H9 (cell line): ENCODE measurements at regions not wholly inside any gene's neighbourhood (a gene's known extent, or its start where the extent isn't known, plus 50 kb on each side); places are given as distances from the start of the nearest gene placed in this dataset.

Experiments used
- DNase-seq: peaks from one replicate; pipeline ENCODE4 v3.0.0-alpha.2; 2017
- H2AFZ ChIP-seq: one replicate; pipeline ENCODE4 v1.6.1; 2013; ENCODE audit warnings: mild to moderate bottlenecking, low read length, control low read depth, moderate library complexity
- H2AK5ac ChIP-seq: 2 replicates; pipeline ENCODE4 v1.6.1; 2013; ENCODE audit warnings: low read length, control low read depth, mixed read lengths; ENCODE audit not compliant: insufficient read length
- H2BK120ac ChIP-seq: one replicate; pipeline ENCODE4 v1.6.1; 2013; ENCODE audit warnings: low read depth, mild to moderate bottlenecking, low read length, control low read depth, inconsistent platforms; ENCODE audit not compliant: poor library complexity, severe bottlenecking
- H2BK12ac ChIP-seq: 2 replicates; pipeline ENCODE4 v1.6.1; 2013; ENCODE audit warnings: low read length, control low read depth, mixed read lengths, low read depth; ENCODE audit not compliant: insufficient read length
- H2BK15ac ChIP-seq: 2 replicates; pipeline ENCODE4 v1.6.1; 2013; ENCODE audit warnings: low read depth, low read length, control low read depth
- H2BK20ac ChIP-seq: one replicate; pipeline ENCODE4 v1.6.1; 2013; ENCODE audit warnings: low read depth, mild to moderate bottlenecking, low read length, control low read depth, inconsistent platforms; ENCODE audit not compliant: poor library complexity, severe bottlenecking
- H2BK5ac ChIP-seq: 2 replicates; pipeline ENCODE4 v1.6.1; 2013; ENCODE audit warnings: low read length, control low read depth, mixed read lengths; ENCODE audit not compliant: insufficient read length
- H3K14ac ChIP-seq: 2 replicates; pipeline ENCODE4 v1.6.1; 2013; ENCODE audit warnings: low read length, control low read depth; ENCODE audit not compliant: insufficient read depth
- H3K18ac ChIP-seq: 2 replicates; pipeline ENCODE4 v1.6.1; 2013; ENCODE audit warnings: low read depth, mild to moderate bottlenecking, mixed read lengths, low read length, control low read depth; ENCODE audit not compliant: insufficient read length
- H3K23ac ChIP-seq: 2 replicates; pipeline ENCODE4 v1.6.1; 2013; ENCODE audit warnings: low read length, control low read depth, mixed read lengths, low read depth; ENCODE audit not compliant: insufficient read length
- H3K23me2 ChIP-seq: 2 replicates; pipeline ENCODE4 v1.6.1; 2013; ENCODE audit warnings: low read depth, mild to moderate bottlenecking, mixed read lengths, low read length, control low read depth; ENCODE audit not compliant: insufficient read length, poor library complexity, severe bottlenecking
- H3K27ac ChIP-seq: 2 replicates; pipeline ENCODE4 v1.5.1; 2013; ENCODE audit warnings: low read length, control low read depth, mixed read lengths, low read depth; ENCODE audit not compliant: insufficient read length
- H3K27me3 ChIP-seq: 2 replicates; pipeline ENCODE4 v1.6.1; 2013; ENCODE audit warnings: low read length, control low read depth, inconsistent platforms; ENCODE audit not compliant: insufficient read depth
- H3K4ac ChIP-seq: 2 replicates; pipeline ENCODE4 v1.6.1; 2013; ENCODE audit warnings: low read depth, mild to moderate bottlenecking, control low read depth, inconsistent platforms, low read length, moderate library complexity
- H3K4me1 ChIP-seq: 2 replicates; pipeline ENCODE4 v1.6.1; 2013; ENCODE audit warnings: low read length, control low read depth, inconsistent platforms; ENCODE audit not compliant: insufficient read depth
- H3K4me2 ChIP-seq: 2 replicates; pipeline ENCODE4 v1.6.1; 2013; ENCODE audit warnings: low read length, control low read depth, mixed read lengths; ENCODE audit not compliant: insufficient read length, insufficient read depth
- H3K56ac ChIP-seq: 2 replicates; pipeline ENCODE4 v1.6.1; 2013; ENCODE audit warnings: low read depth, mild to moderate bottlenecking, mixed read lengths, low read length, control low read depth; ENCODE audit not compliant: insufficient read length
- H3K79me1 ChIP-seq: 2 replicates; pipeline ENCODE4 v1.6.1; 2013; ENCODE audit warnings: low read depth, mild to moderate bottlenecking, moderate library complexity, low read length, control low read depth, inconsistent platforms; ENCODE audit not compliant: insufficient read depth, poor library complexity, severe bottlenecking
- H3K79me2 ChIP-seq: 2 replicates; pipeline ENCODE4 v1.6.1; 2013; ENCODE audit warnings: low read length, control low read depth, inconsistent platforms; ENCODE audit not compliant: insufficient read depth
- H3K9ac ChIP-seq: 2 replicates; pipeline ENCODE4 v1.6.1; 2013; ENCODE audit warnings: low read length, control low read depth, mixed read lengths; ENCODE audit not compliant: insufficient read length; ENCODE audit errors: extremely low read depth
- H3K9me3 ChIP-seq: one replicate; pipeline ENCODE4 v1.6.1; 2013; ENCODE audit warnings: low read depth, low read length, inconsistent platforms; ENCODE audit not compliant: control insufficient read depth
- H3T11ph ChIP-seq: one replicate; pipeline ENCODE4 v1.6.1; 2013; ENCODE audit warnings: mild to moderate bottlenecking, low read length, control low read depth, inconsistent platforms
- H4K20me1 ChIP-seq: one replicate; pipeline ENCODE4 v1.6.1; 2013; ENCODE audit not compliant: control insufficient read depth, insufficient read length, insufficient read depth
- H4K5ac ChIP-seq: 2 replicates; pipeline ENCODE4 v1.6.1; 2013; ENCODE audit warnings: low read depth, mild to moderate bottlenecking, mixed read lengths, low read length, control low read depth; ENCODE audit not compliant: insufficient read length
- H4K8ac ChIP-seq: replicated peaks from 2 replicates; pipeline ENCODE4 v1.6.1; 2013; ENCODE audit warnings: low read length, control low read depth, mixed read lengths, low read depth; ENCODE audit not compliant: insufficient read length
- H4K91ac ChIP-seq: 2 replicates; pipeline ENCODE4 v1.6.1; 2013; ENCODE audit warnings: low read depth, mild to moderate bottlenecking, moderate library complexity, mixed read lengths, low read length, control low read depth; ENCODE audit not compliant: insufficient read length
- H3K27ac Mint-ChIP-seq, 3 experiments: 2 replicates in 2 of 3; 3 replicates in 1 of 3; pipeline ENCODE4 v1.8.0; 2020 to 2021; ENCODE audit warnings: mixed read lengths in 3 of 3, mild to moderate bottlenecking in 1 of 3, moderate library complexity in 1 of 3
- H3K27me3 Mint-ChIP-seq: 2 replicates; pipeline ENCODE4 v1.8.0; 2021; ENCODE audit warnings: low read depth, mild to moderate bottlenecking, moderate library complexity, mixed read lengths
- H3K36me3 Mint-ChIP-seq, 3 experiments: 2 replicates in 2 of 3; 3 replicates in 1 of 3; pipeline ENCODE4 v1.8.0; 2020 to 2021; ENCODE audit warnings: low read depth in 3 of 3, mixed read lengths in 3 of 3; ENCODE audit not compliant: insufficient read depth in 1 of 3
- H3K4me1 Mint-ChIP-seq, 2 experiments: 2 replicates each; pipeline ENCODE4 v1.8.0; 2020; ENCODE audit warnings: mixed read lengths in 2 of 2
- H3K4me3 Mint-ChIP-seq, 2 experiments: 2 replicates in 1 of 2; 3 replicates in 1 of 2; pipeline ENCODE4 v1.8.0; 2020 to 2021; ENCODE audit warnings: mild to moderate bottlenecking in 2 of 2, mixed read lengths in 2 of 2, moderate library complexity in 1 of 2
- H3K9me3 Mint-ChIP-seq, 2 experiments: 2 replicates in 1 of 2; 3 replicates in 1 of 2; pipeline ENCODE4 v1.8.0; 2020; ENCODE audit warnings: mild to moderate bottlenecking in 2 of 2, mixed read lengths in 2 of 2, moderate library complexity in 1 of 2
- CTCF ChIP-seq: fragments of 200-600 bp; sonication (generic); conservative IDR thresholded peaks from 3 replicates; pipeline ENCODE4 v1.8.0; 2021; ENCODE audit warnings: antibody characterized with exemption, mild to moderate bottlenecking
- WGBS: extraction: QIAGEN DNeasy Blood & Tissue Kit; methylation state at CpG from one replicate; pipeline ENCODE4 v1.1.7; 2013; ENCODE audit warnings: missing lambda C conversion rate, low lambda C conversion rate, mixed read lengths; ENCODE audit not compliant: insufficient read length; ENCODE audit errors: extremely low coverage; 5-methylcytosine and 5-hydroxymethylcytosine counted together

GRCh38 chr1:193413376-193413775, 227.0 kb upstream of the B3GALT2 start:
- H3K56ac ChIP-seq, result no peak overlapping the region
- H3K27ac ChIP-seq, result no peak overlapping the region
- H3K23ac ChIP-seq, result no peak overlapping the region
- H4K5ac ChIP-seq, result no peak overlapping the region
- H3T11ph ChIP-seq, result no peak overlapping the region
- no peaks in the 10 kb centered on the region for H3K23me2 ChIP-seq
- Mint-ChIP-seq H3K9me3 (no peaks in the 10 kb centered on the region), H3K4me1 (peaks cover 8 to 13% of the 10 kb centered on the region in 2 experiments), H3K27ac (no peak overlapping the region; a peak in 1 of 7 replicates), H3K27me3 (no peaks in the 10 kb centered on the region), H3K36me3 (no peaks in the 10 kb centered on the region), H3K4me3 (no peak overlapping the region)
- no CpG with 5 or more reads among the region's 3 CpGs for WGBS
- H2BK120ac ChIP-seq, result no peak overlapping the region
- no peak for TF ChIP-seq CTCF
- no peak overlapping the region for H3K18ac ChIP-seq
- no peak overlapping the region for H3K4ac ChIP-seq
- H3K9me3 ChIP-seq, result no peaks in the 10 kb centered on the region
- no peaks in the 10 kb centered on the region for H3K79me1 ChIP-seq
- no peak overlapping the region for H3K14ac ChIP-seq
- H3K9ac ChIP-seq, result no peak overlapping the region
- H2AK5ac ChIP-seq, result no peak overlapping the region
- H2AFZ ChIP-seq, result no peak overlapping the region
- H3K4me1 ChIP-seq, result no peaks in the 10 kb centered on the region
- no peaks in the 10 kb centered on the region for H3K27me3 ChIP-seq
- no peak overlapping the region for H4K8ac ChIP-seq
- H4K20me1 ChIP-seq, result no peaks in the 10 kb centered on the region
- H2BK5ac ChIP-seq, result no peak overlapping the region
- no peak overlapping the region for H3K4me2 ChIP-seq
- H3K79me2 ChIP-seq, result no peaks in the 10 kb centered on the region
- no peak overlapping the region for H4K91ac ChIP-seq
- DNase-seq, result no peak
- H2BK15ac ChIP-seq, result no peak overlapping the region
- no peak overlapping the region for H2BK12ac ChIP-seq
- H2BK20ac ChIP-seq, result no peak overlapping the region
